Activated CD8-positive, alpha-beta memory T cell treated with anti-CD3 and anti-CD28 coated beads for 4 hours (primary cell): ENCODE measurements at regions not wholly inside any gene's neighbourhood (a gene's known extent, or its start where the extent isn't known, plus 50 kb on each side); places are given as distances from the start of the nearest gene placed in this dataset.

ENCODE experiments used
- DNase-seq, 2 donors: peaks; one replicate each; pipeline ENCODE4 v3.0.0-alpha.2; 2020; ENCODE audit warnings: low read depth in 2 of 2

GRCh38 chr7:32347244-32347828, 142.8 kb downstream of the LSM5 start:
- DNase-seq = no peak

GRCh38 chr7:32346253-32346652, 143.9 kb downstream of the LSM5 start:
- no peak for DNase-seq

GRCh38 chr7:32336726-32337125, 153.5 kb downstream of the LSM5 start:
- DNase-seq = no peak

- DNase-seq = no peak
Measured at GRCh38 chr7:32335107-32335506, 155.1 kb downstream of the LSM5 start.

- no peak for DNase-seq
Measured at GRCh38 chr7:32330602-32331001, 159.6 kb downstream of the LSM5 start.

GRCh38 chr7:32326078-32326477, 164.1 kb downstream of the LSM5 start:
- DNase-seq = no peak

- no peak for DNase-seq
Measured at GRCh38 chr7:32323712-32324111, 166.5 kb downstream of the LSM5 start.

GRCh38 chr7:32319012-32319382, 171.2 kb downstream of the LSM5 start:
- no peak for DNase-seq

GRCh38 chr7:32318300-32319011, 171.7 kb downstream of the LSM5 start:
- DNase-seq = no peak

- no peak for DNase-seq
Measured at GRCh38 chr7:32316839-32317238, 173.3 kb downstream of the LSM5 start.

- DNase-seq = no peak
Measured at GRCh38 chr7:32314761-32315160, 175.4 kb downstream of the LSM5 start.

GRCh38 chr7:32301427-32301826, 188.8 kb downstream of the LSM5 start:
- no peak for DNase-seq

GRCh38 chr7:32299133-32299702, 191.0 kb downstream of the LSM5 start:
- DNase-seq = no peak

GRCh38 chr7:32298408-32299132, 191.6 kb downstream of the LSM5 start:
- no peak for DNase-seq

- DNase-seq = no peak
Measured at GRCh38 chr7:32293833-32294232, 196.3 kb downstream of the LSM5 start.

GRCh38 chr7:32289651-32290414, 200.3 kb downstream of the LSM5 start:
- DNase-seq = no peak

- no peak for DNase-seq
Measured at GRCh38 chr7:32285698-32286097, 204.5 kb downstream of the LSM5 start.

- no peak for DNase-seq
Measured at GRCh38 chr7:32283546-32283945, 206.6 kb downstream of the LSM5 start.

- DNase-seq = no peak
Measured at GRCh38 chr7:32279500-32279899, 209.3 kb upstream of the PDE1C start.

- DNase-seq = no peak
Measured at GRCh38 chr7:32275216-32276009, 205.2 kb upstream of the PDE1C start.

GRCh38 chr7:32273297-32273696, 203.1 kb upstream of the PDE1C start:
- no peak for DNase-seq
